Transverse colon (tissue), 4 donors: ENCODE measurements at regions not wholly inside any gene's neighbourhood (a gene's known extent, or its start where the extent isn't known, plus 50 kb on each side); places are given as distances from the start of the nearest gene placed in this dataset.
A peak's percentile ranks its signal among the peaks of the same experiment; 100 is the strongest.

Source experiments
- DNase-seq: peaks from one replicate; pipeline ENCODE4 v3.0.0-alpha.2; 2019
- H3K27ac ChIP-seq, 4 donors: fragments of 200-600 bp; sonication (generic); 2 replicates each; pipeline ENCODE4 v1.5.1; 2016 to 2018; ENCODE audit warnings: inconsistent platforms in 4 of 4
- H3K27me3 ChIP-seq: fragments of 200-600 bp; sonication (generic); 2 replicates; pipeline ENCODE4 v1.5.1; 2017; ENCODE audit warnings: inconsistent platforms
- H3K36me3 ChIP-seq, 4 donors: fragments of 200-600 bp; sonication (generic); 2 replicates each; pipeline ENCODE4 v1.5.1; 2017 to 2019; ENCODE audit warnings: inconsistent platforms in 4 of 4
- H3K4me1 ChIP-seq, 4 donors: fragments of 200-600 bp; sonication (generic); 2 replicates each; pipeline ENCODE4 v1.5.1; 2017 to 2020; ENCODE audit warnings: inconsistent platforms in 4 of 4
- H3K4me3 ChIP-seq, 4 donors: fragments of 200-600 bp; sonication (generic); 1 replicate in 1 of 4; 2 replicates in 3 of 4; pipeline versions ENCODE4 v1.5.1 to v1.6.1; 2017 to 2019; ENCODE audit warnings: inconsistent platforms in 4 of 4
- H3K9me3 ChIP-seq, 2 donors: fragments of 200-600 bp; sonication (generic); 2 replicates each; pipeline ENCODE4 v1.5.1; 2017 to 2019; ENCODE audit warnings: inconsistent platforms in 2 of 2
- EP300 ChIP-seq: sonication (generic); formaldehyde crosslinking; IDR thresholded peaks from one replicate; pipeline ENCODE4 v1.6.1; 2017; ENCODE audit warnings: antibody characterized with exemption, low read depth
- POLR2A ChIP-seq: fragments of 450-650 bp; IDR thresholded peaks from one replicate; pipeline ENCODE4 v1.6.1; 2016; ENCODE audit warnings: antibody characterized with exemption, mild to moderate bottlenecking, moderate library complexity
- POLR2AphosphoS5 ChIP-seq, 3 donors: sonication (generic); formaldehyde crosslinking; IDR thresholded peaks; one replicate each; pipeline ENCODE4 v1.6.1; 2016; ENCODE audit warnings: antibody characterized with exemption in 3 of 3
- WGBS, 2 donors: methylation state at CpG; one replicate each; pipeline ENCODE4 v1.1.5; 2018; ENCODE audit warnings: low coverage in 1 of 2; 5-methylcytosine and 5-hydroxymethylcytosine counted together
- in situ Hi-C, 4 donors: fragments of 200-750 bp; cut with MboI; loops; one replicate each; pipeline versions ENCODE4 v1.15.0 to v1.15.1; 2017; ENCODE audit warnings: low sequenced_read_pairs in 3 of 4, low pct_ligation_motif_present in 1 of 4, low pct_unique_long_range_greater_than_20kb in 1 of 4
- intact Hi-C: fragments of 100-400 bp; cut with DNase I; formaldehyde crosslinking; loops from one replicate; pipeline ENCODE4 v1.15.1; 2023; ENCODE audit warnings: low total_unique reads
- TF ChIP-seq, protein P1 (sequence below), 5 experiments: fragments of 200-600 bp in 3 of 5; fragments of 450-650 bp in 2 of 5; sonication (generic) in 3 of 5; IDR thresholded peaks; 1 replicate in 2 of 5; 2 replicates in 3 of 5; pipeline ENCODE4 v1.5.1; 2016 to 2017; ENCODE audit warnings: antibody characterized with exemption in 5 of 5, inconsistent platforms in 3 of 5, mild to moderate bottlenecking in 2 of 5, moderate library complexity in 1 of 5

DNA sequence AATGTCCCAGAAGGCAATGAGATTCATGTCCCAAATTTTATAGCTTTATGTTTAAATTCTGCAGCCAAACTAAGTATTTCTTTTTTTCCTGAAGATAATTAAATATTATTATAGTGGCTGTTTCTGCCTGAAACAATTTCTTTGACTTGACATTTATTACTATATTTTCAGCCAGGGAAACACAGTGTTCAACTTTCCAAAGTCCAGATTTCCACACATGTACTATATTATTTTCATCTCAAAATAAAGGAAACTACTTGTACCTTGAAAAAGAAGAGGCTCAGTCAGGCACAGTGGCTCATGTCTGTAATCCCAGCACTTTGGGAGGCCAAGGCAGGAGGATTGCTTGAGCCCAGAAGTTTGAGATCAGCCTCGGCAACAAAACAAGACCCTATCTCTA, 77.8 kb upstream of the BTG1 start:
- Histone ChIP-seq H3K27ac (peak overlapping the region in 1 of 4 donors; percentile 20), H3K4me3 (no peak overlapping the region), H3K27me3 (no peaks in the 10 kb centered on the region), H3K4me1 (peaks cover 0 to 11% (median 0%) of the 10 kb centered on the region in 4 donors), H3K36me3 (no peaks in the 10 kb centered on the region), H3K9me3 (no peaks in the 10 kb centered on the region)
- DNase-seq = no peak
- intact Hi-C loops (loop anchor here (10.0 kb wide), 1 partner anchor 69 kb away; no protein-coding TSS in a partner anchor), in situ Hi-C loops (no loop called here)
- 78 to 83% methylated on average over 1 of the region's 1 CpG for WGBS, 2 donors
- TF ChIP-seq POLR2A (no peak), POLR2AphosphoS5 (IDR thresholded peaks at IDR 0.05) (no peak), EP300 (no peak)
- TF ChIP-seq, protein P1, sequence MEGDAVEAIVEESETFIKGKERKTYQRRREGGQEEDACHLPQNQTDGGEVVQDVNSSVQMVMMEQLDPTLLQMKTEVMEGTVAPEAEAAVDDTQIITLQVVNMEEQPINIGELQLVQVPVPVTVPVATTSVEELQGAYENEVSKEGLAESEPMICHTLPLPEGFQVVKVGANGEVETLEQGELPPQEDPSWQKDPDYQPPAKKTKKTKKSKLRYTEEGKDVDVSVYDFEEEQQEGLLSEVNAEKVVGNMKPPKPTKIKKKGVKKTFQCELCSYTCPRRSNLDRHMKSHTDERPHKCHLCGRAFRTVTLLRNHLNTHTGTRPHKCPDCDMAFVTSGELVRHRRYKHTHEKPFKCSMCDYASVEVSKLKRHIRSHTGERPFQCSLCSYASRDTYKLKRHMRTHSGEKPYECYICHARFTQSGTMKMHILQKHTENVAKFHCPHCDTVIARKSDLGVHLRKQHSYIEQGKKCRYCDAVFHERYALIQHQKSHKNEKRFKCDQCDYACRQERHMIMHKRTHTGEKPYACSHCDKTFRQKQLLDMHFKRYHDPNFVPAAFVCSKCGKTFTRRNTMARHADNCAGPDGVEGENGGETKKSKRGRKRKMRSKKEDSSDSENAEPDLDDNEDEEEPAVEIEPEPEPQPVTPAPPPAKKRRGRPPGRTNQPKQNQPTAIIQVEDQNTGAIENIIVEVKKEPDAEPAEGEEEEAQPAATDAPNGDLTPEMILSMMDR (IDR thresholded peaks at IDR 0.05) = no peak

GRCh38 chr12:92221656-92222315, 76.1 kb upstream of the BTG1 start:
- no peak for DNase-seq
- Histone ChIP-seq H3K36me3 (no peaks in the 10 kb centered on the region), H3K4me1 (peaks cover 0 to 11% (median 0%) of the 10 kb centered on the region in 4 donors), H3K4me3 (no peak overlapping the region), H3K27ac (no peak overlapping the region), H3K27me3 (no peaks in the 10 kb centered on the region), H3K9me3 (no peaks in the 10 kb centered on the region)
- WGBS, 2 donors = 89 to 90% methylated on average over 5 of the region's 5 CpGs
- TF ChIP-seq POLR2AphosphoS5 (IDR thresholded peaks at IDR 0.05) = no peak
- TF ChIP-seq, protein P1 (IDR thresholded peaks at IDR 0.05) = no peak
- no peak for TF ChIP-seq POLR2A
- no peak for TF ChIP-seq EP300
- intact Hi-C loops = loop anchor here (10.0 kb wide), 1 partner anchor 67 kb away; no protein-coding TSS in a partner anchor
- in situ Hi-C loops = no loop called here

DNA sequence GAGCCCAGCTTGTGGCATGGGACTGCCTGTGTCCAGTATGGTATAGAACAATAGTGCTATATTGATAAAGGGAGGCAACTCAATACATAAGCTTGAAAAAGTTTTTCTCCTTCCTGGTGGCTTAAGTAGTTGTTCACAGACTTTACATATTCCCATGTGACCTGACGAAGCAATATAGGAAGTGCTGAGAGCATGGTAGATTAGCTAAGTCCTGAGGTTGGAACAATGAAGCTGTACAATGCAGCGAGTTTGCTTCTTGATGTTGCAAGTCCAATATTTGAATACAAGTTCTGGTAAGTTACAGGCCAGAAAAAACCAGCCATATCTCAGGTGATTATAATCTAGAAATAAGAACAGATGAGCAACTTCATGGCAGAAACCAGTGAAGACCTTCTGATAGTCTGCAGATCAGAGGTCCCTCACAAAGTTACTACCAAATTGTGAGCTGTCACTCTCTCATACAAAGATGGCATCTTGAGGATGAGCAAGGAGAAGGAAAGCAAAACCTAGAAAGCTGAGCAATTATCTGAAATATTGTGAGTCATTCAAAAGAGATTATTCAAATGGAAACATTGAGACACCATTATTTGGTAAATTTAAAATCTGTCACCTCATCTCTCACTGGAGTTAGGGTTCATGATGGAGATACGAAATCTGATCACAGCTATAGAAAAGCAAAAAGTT, 72.9 kb upstream of the BTG1 start:
- intact Hi-C loops (no loop called here), in situ Hi-C loops (no loop called here)
- H3K4me3 ChIP-seq = no peak overlapping the region
- H3K4me1 ChIP-seq = no peaks in the 10 kb centered on the region
- no peaks in the 10 kb centered on the region for H3K27me3 ChIP-seq
- 84 to 87% methylated on average over 2 to 3 of the region's 3 CpGs for WGBS, 2 donors
- DNase-seq = no peak
- TF ChIP-seq POLR2AphosphoS5 (IDR thresholded peaks at IDR 0.05) (no peak), EP300 (no peak), POLR2A (no peak)
- TF ChIP-seq, protein P1 (IDR thresholded peaks at IDR 0.05) = no peak
- no peaks in the 10 kb centered on the region for H3K9me3 ChIP-seq
- no peaks in the 10 kb centered on the region for H3K36me3 ChIP-seq
- H3K27ac ChIP-seq = no peak overlapping the region

DNA sequence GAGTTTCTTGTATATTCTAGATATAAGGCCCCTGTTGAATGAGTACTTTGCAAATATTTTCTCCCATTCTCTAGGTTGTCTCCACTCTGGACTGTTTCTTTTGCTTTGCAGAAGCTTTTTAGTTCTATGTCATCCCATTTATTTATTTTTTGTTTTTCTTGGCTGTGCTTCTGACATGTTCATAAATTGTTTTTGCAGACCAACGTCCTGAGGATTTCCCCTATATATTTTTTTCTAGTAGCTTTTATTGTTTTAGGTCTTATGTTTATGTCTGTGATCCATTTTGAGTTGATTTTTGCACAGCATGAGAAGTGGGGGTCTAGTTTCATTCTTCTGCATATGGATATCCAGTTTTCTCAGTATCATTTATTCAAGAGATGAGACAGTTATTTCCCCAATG, 70.4 kb upstream of the BTG1 start:
- TF ChIP-seq POLR2A (no peak), POLR2AphosphoS5 (IDR thresholded peaks at IDR 0.05) (no peak), EP300 (no peak)
- TF ChIP-seq, protein P1 (IDR thresholded peaks at IDR 0.05) = no peak
- H3K4me3 ChIP-seq = no peak overlapping the region
- H3K36me3 ChIP-seq = no peaks in the 10 kb centered on the region
- H3K4me1 ChIP-seq = no peaks in the 10 kb centered on the region
- no peaks in the 10 kb centered on the region for H3K27me3 ChIP-seq
- no peak overlapping the region for H3K27ac ChIP-seq
- 13 to 33% methylated on average over 1 of the region's 1 CpG for WGBS, 2 donors
- in situ Hi-C loops = no loop called here
- H3K9me3 ChIP-seq = no peaks in the 10 kb centered on the region
- intact Hi-C loops = no loop called here
- DNase-seq = no peak
